GM23338 (cell line): ENCODE measurements at regions not wholly inside any gene's neighbourhood (a gene's known extent, or its start where the extent isn't known, plus 50 kb on each side); places are given as distances from the start of the nearest gene placed in this dataset.
"Not testable (repeated sequence)": the region's sequence is repeated elsewhere in the genome, so short reads cannot be mapped to it uniquely, and the experiment has no call there.

Source experiments
- ATAC-seq: fragments of 200-7000 bp; cut with Tn5 transposase; 3 replicates; pipeline ENCODE4 v1.9.1; 2020
- DNase-seq: peaks from one replicate; pipeline ENCODE4 v3.0.0-alpha.2; 2015; ENCODE audit warnings: low spot score
- H2AFZ ChIP-seq: fragments of 200-600 bp; sonication (generic); 2 replicates; pipeline ENCODE4 v1.8.0; 2016; ENCODE audit warnings: antibody characterized with exemption, mild to moderate bottlenecking, moderate library complexity
- H3F3A ChIP-seq: fragments of 200-600 bp; sonication (generic); replicated peaks from 2 replicates; pipeline ENCODE4 v1.8.0; 2017; ENCODE audit warnings: antibody characterized with exemption, mixed run types, low read depth
- H3K27ac ChIP-seq: fragments of 200-600 bp; sonication (generic); 2 replicates; pipeline ENCODE4 v1.6.1; 2016; ENCODE audit warnings: low read depth
- H3K27me3 ChIP-seq: fragments of 200-600 bp; sonication (generic); 2 replicates; pipeline ENCODE4 v1.8.0; 2016; ENCODE audit warnings: mild to moderate bottlenecking, mixed run types, moderate library complexity; ENCODE audit not compliant: insufficient read depth
- H3K36me3 ChIP-seq: fragments of 200-600 bp; sonication (generic); 2 replicates; pipeline ENCODE4 v1.8.0; 2016; ENCODE audit warnings: mild to moderate bottlenecking; ENCODE audit not compliant: insufficient read depth
- H3K4me1 ChIP-seq: fragments of 200-600 bp; sonication (generic); 2 replicates; pipeline ENCODE4 v1.8.0; 2016; ENCODE audit warnings: mild to moderate bottlenecking, moderate library complexity; ENCODE audit not compliant: insufficient read depth
- H3K4me2 ChIP-seq: fragments of 200-600 bp; sonication (generic); 2 replicates; pipeline ENCODE4 v1.7.1; 2017; ENCODE audit warnings: mixed run types
- H3K4me3 ChIP-seq: fragments of 200-600 bp; sonication (generic); 2 replicates; pipeline ENCODE4 v1.6.1; 2016; ENCODE audit warnings: mixed run types
- H3K79me2 ChIP-seq: fragments of 200-600 bp; sonication (generic); replicated peaks from 2 replicates; pipeline ENCODE4 v1.8.0; 2017; ENCODE audit warnings: mild to moderate bottlenecking; ENCODE audit not compliant: insufficient read depth
- H3K9me2 ChIP-seq: fragments of 200-600 bp; sonication (generic); 2 replicates; pipeline ENCODE4 v1.8.0; 2017; ENCODE audit not compliant: insufficient read depth
- H4K20me1 ChIP-seq: fragments of 200-600 bp; sonication (generic); replicated peaks from 2 replicates; pipeline ENCODE4 v1.8.0; 2017; ENCODE audit warnings: mild to moderate bottlenecking; ENCODE audit not compliant: insufficient read depth
- H3K27ac Mint-ChIP-seq: 2 replicates; pipeline ENCODE4 v1.8.0; 2020; ENCODE audit warnings: inconsistent platforms, mild to moderate bottlenecking, moderate library complexity, mixed read lengths
- H3K27me3 Mint-ChIP-seq: 3 replicates; pipeline ENCODE4 v1.8.0; 2022; ENCODE audit warnings: low read depth, mild to moderate bottlenecking, moderate library complexity, mixed read lengths, inconsistent platforms; ENCODE audit not compliant: insufficient read depth, poor library complexity
- H3K36me3 Mint-ChIP-seq: 3 replicates; pipeline ENCODE4 v1.8.0; 2021; ENCODE audit warnings: low read depth, mild to moderate bottlenecking, inconsistent platforms, moderate library complexity, mixed read lengths
- H3K4me1 Mint-ChIP-seq: 3 replicates; pipeline ENCODE4 v1.8.0; 2020; ENCODE audit warnings: mild to moderate bottlenecking, inconsistent platforms, mixed read lengths
- H3K4me3 Mint-ChIP-seq: 3 replicates; pipeline ENCODE4 v1.8.0; 2021; ENCODE audit warnings: moderate library complexity, mild to moderate bottlenecking, inconsistent platforms, mixed read lengths
- H3K9me3 Mint-ChIP-seq: 3 replicates; pipeline ENCODE4 v1.8.0; 2020; ENCODE audit warnings: moderate library complexity, mild to moderate bottlenecking, inconsistent platforms, mixed read lengths
- CTCF ChIP-seq, 2 experiments: fragments of 200-600 bp in 1 of 2; sonication (generic) in 1 of 2; conservative IDR thresholded peaks; 2 replicates each; pipeline versions ENCODE4 v1.5.1 to v1.6.1; 2016 to 2017; ENCODE audit warnings: antibody characterized with exemption in 2 of 2, low read depth in 2 of 2, mild to moderate bottlenecking in 2 of 2, moderate library complexity in 1 of 2
- ETS1 ChIP-seq: IDR thresholded peaks from 2 replicates; pipeline ENCODE4 v1.6.1; 2016; ENCODE audit warnings: antibody characterized with exemption
- EZH2phosphoT487 ChIP-seq: fragments of 200-600 bp; sonication (generic); IDR thresholded peaks from one replicate; pipeline ENCODE4 v1.8.1; 2018; ENCODE audit warnings: antibody characterized with exemption; ENCODE audit not compliant: unreplicated experiment
- JUNB ChIP-seq: IDR thresholded peaks from one replicate; pipeline ENCODE4 v1.6.1; 2016; ENCODE audit warnings: antibody characterized with exemption; ENCODE audit not compliant: unreplicated experiment
- NANOG ChIP-seq: IDR thresholded peaks from 2 replicates; pipeline ENCODE4 v1.6.1; 2016; ENCODE audit warnings: antibody characterized with exemption, borderline replicate concordance
- POLR2AphosphoS5 ChIP-seq: IDR thresholded peaks from 2 replicates; pipeline ENCODE4 v1.6.1; 2016; ENCODE audit warnings: antibody characterized with exemption, low read depth
- REST ChIP-seq: IDR thresholded peaks from one replicate; pipeline ENCODE4 v1.6.1; 2018; ENCODE audit warnings: antibody characterized with exemption; ENCODE audit not compliant: unreplicated experiment
- ZNF114 ChIP-seq: fragments of 250-450 bp; sonication (Bioruptor Pico); IDR thresholded peaks from 2 replicates; pipeline ENCODE4 v1.5.0; 2020; ENCODE audit warnings: mild to moderate bottlenecking, moderate library complexity
- ZNF331 ChIP-seq: fragments of 250-450 bp; sonication (Bioruptor Pico); IDR thresholded peaks from 2 replicates; pipeline ENCODE4 v1.5.0; 2020; ENCODE audit warnings: low read depth, mild to moderate bottlenecking, moderate library complexity
- ZNF462 ChIP-seq: fragments of 250-450 bp; sonication (Bioruptor Pico); IDR thresholded peaks from 2 replicates; pipeline ENCODE4 v1.5.0; 2020; ENCODE audit warnings: mild to moderate bottlenecking, moderate library complexity

GRCh38 chr2:180873219-180873618, 107.2 kb upstream of the UBE2E3 start:
- no peaks in the 10 kb centered on the region for H3K4me1 Mint-ChIP-seq
- H3K27ac ChIP-seq, result no peak overlapping the region
- H3K36me3 Mint-ChIP-seq, result no peaks in the 10 kb centered on the region
- H2AFZ ChIP-seq, result no peak overlapping the region
- no peaks in the 10 kb centered on the region for H3K36me3 ChIP-seq
- H3K4me3 Mint-ChIP-seq, result no peak overlapping the region
- ATAC-seq (peak; percentile 54), DNase-seq (no peak)
- H3K4me1 ChIP-seq, result no peaks in the 10 kb centered on the region
- no peaks in the 10 kb centered on the region for H3K79me2 ChIP-seq
- no peak for TF ChIP-seq JUNB
- no peak for TF ChIP-seq EZH2phosphoT487
- no peak for TF ChIP-seq NANOG
- TF ChIP-seq ZNF331 (CRISPR knock-in tag), result no peak
- no peak for TF ChIP-seq ZNF462 (CRISPR knock-in tag)
- no peak for TF ChIP-seq POLR2AphosphoS5
- no peak for TF ChIP-seq CTCF (conservative IDR thresholded peaks at IDR 0.05; ENCODE audit: low read depth in 2 of 2)
- no peak for TF ChIP-seq ZNF114 (CRISPR knock-in tag)
- TF ChIP-seq ETS1, result no peak
- TF ChIP-seq REST, result no peak
- H3K9me3 Mint-ChIP-seq, result no peaks in the 10 kb centered on the region
- no peak overlapping the region for H3K27ac Mint-ChIP-seq
- no peak overlapping the region for H3K4me3 ChIP-seq
- no peaks in the 10 kb centered on the region for H3K27me3 Mint-ChIP-seq
- no peak overlapping the region for H3K4me2 ChIP-seq
- H3K9me2 ChIP-seq, result no peaks in the 10 kb centered on the region
- no peaks in the 10 kb centered on the region for H3F3A ChIP-seq
- no peaks in the 10 kb centered on the region for H4K20me1 ChIP-seq
- no peaks in the 10 kb centered on the region for H3K27me3 ChIP-seq

GRCh38 chr2:180872781-180873180, 107.6 kb upstream of the UBE2E3 start:
- not testable (repeated sequence) for H3K27ac ChIP-seq, DNase-seq, H3K36me3 ChIP-seq, H3K27me3 Mint-ChIP-seq, H3K27me3 ChIP-seq, H3F3A ChIP-seq, H3K27ac Mint-ChIP-seq, H3K9me3 Mint-ChIP-seq, ATAC-seq, H3K79me2 ChIP-seq, H3K4me1 Mint-ChIP-seq, H3K4me3 Mint-ChIP-seq, H3K36me3 Mint-ChIP-seq, H3K9me2 ChIP-seq, H4K20me1 ChIP-seq, H3K4me3 ChIP-seq, H3K4me2 ChIP-seq, H3K4me1 ChIP-seq, H2AFZ ChIP-seq
